OCI-LY7 (cell line): ENCODE measurements at regions not wholly inside any gene's neighbourhood (a gene's known extent, or its start where the extent isn't known, plus 50 kb on each side); places are given as distances from the start of the nearest gene placed in this dataset.

Experiments
- CTCF ChIP-seq: fragments of 200-600 bp; sonication (generic); conservative IDR thresholded peaks from 2 replicates; pipeline ENCODE4 v1.5.1; 2014; ENCODE audit warnings: mild to moderate bottlenecking, antibody characterized with exemption, low read length, moderate library complexity, mixed read lengths
- EZH2phosphoT487 ChIP-seq: fragments of 200-600 bp; sonication (generic); IDR thresholded peaks from 2 replicates; pipeline ENCODE4 v1.6.1; 2018; ENCODE audit warnings: low read depth, borderline replicate concordance, mild to moderate bottlenecking, mixed run types, antibody characterized with exemption, low read length, moderate library complexity, mixed read lengths

GRCh38 chr3:150232992-150233451 is 175.1 kb upstream of the TSC22D2 start:
- TF ChIP-seq CTCF (no peak), EZH2phosphoT487 (no peak)
